Hematopoietic multipotent progenitor cell treated with erythropoietin and hydrocortisone succinate and interleukin-3 and kit ligand, for 15 days (in vitro differentiated cells): ENCODE measurements at regions not wholly inside any gene's neighbourhood (a gene's known extent, or its start where the extent isn't known, plus 50 kb on each side); places are given as distances from the start of the nearest gene placed in this dataset.
"Not testable (repeated sequence)": the region's sequence is repeated elsewhere in the genome, so short reads cannot be mapped to it uniquely, and the experiment has no call there.

ENCODE experiments used
- DNase-seq: peaks from one replicate; pipeline ENCODE4 v3.0.0-alpha.2; 2015; ENCODE audit warnings: low spot score

- no peak for DNase-seq
Observed at GRCh38 chr2:7379799-7380198, 462.6 kb downstream of the RNF144A start.

- no peak for DNase-seq
Observed at GRCh38 chr2:7384773-7385349, 467.6 kb downstream of the RNF144A start.

DNA sequence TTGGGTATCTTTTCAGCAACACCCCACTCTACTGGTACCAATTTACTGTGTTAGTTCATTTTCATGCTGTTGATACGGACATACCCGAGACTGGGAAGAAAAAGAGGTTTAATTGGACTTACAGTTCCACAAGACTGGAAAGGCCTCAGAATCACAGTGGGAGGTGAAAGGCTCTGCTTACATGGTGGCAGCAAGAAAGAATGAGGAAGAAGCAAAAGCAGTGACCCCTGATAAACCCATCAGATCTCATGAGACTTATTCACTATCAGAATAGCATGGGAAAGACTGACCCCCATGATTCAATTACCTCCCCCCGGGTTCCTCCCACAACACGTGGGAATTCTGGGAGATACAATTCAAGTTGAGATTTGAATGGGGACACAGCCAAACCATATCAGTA is 473.1 kb downstream of the RNF144A start:
- not testable (repeated sequence) for DNase-seq

DNA sequence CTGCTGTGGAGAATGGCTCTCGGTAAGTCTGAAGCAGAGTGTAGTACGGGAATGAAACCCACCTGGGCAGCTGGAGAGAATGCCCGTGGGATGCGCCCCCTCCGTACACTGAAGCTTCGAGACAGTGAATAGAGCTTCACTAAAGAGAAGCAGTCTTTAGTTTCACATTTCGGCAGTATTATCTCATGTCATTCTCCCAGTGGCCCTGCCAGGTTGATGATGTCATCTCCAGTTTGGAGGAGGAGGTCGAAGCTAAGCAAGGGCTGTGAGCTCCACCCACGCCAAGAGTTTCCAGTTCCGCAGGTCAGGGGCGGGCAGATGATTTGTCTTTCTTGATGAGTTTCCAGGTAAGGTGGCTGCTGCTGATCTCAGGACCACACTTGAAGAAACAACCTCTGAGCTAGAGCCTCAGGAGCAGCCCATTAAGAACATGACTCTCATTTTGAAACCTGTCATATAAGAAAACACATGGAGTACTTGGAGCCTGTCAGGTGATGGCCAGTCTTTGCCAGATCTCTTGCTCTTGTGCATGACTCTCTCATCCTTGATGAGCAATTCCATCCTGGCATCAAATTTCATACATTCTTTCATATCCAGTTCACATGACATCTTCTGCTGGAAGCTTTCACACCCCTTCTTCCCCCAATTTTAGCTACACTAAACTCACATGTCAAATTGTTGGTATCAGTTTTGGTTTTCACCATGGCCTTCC is 475.0 kb downstream of the RNF144A start:
- DNase-seq = no peak

- DNase-seq = no peak
Observed at GRCh38 chr2:7394195-7394594, 477.0 kb downstream of the RNF144A start.

GRCh38 chr2:7400628-7401027 is 483.4 kb downstream of the RNF144A start:
- DNase-seq = no peak

DNA sequence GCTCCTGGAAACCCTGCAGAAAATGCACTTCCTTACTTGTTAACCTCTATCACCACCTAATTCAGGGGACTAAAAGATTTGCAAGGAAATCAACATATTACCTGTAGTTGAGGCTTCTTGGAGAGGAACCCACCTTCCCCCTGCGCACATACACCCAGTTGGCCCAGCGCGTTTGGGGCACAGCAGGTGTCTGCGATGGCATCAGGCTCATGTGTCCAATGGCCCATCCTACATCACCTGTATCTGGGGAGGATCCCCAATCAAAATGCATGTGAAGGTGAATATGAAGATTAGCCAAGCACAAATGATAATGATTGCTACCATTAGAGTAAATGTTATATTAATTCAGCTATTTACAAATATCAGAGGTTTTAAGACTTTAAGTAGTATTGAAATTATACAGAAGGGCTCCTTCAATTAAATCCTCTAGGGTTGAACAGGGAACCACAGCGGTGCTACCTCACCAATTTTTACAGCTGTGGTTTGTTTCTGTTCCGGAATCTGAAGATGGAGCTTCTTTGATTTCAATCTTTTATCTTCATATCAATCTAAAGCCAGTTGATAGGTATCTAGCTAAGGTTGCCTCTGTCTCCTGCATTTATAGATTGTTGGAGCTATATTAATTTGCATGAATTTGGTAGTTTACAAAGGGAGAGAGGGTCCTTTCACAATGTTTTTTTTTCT is 486.0 kb downstream of the RNF144A start:
- DNase-seq = no peak

GRCh38 chr2:7405861-7406715 is 488.9 kb downstream of the RNF144A start:
- no peak for DNase-seq

DNA sequence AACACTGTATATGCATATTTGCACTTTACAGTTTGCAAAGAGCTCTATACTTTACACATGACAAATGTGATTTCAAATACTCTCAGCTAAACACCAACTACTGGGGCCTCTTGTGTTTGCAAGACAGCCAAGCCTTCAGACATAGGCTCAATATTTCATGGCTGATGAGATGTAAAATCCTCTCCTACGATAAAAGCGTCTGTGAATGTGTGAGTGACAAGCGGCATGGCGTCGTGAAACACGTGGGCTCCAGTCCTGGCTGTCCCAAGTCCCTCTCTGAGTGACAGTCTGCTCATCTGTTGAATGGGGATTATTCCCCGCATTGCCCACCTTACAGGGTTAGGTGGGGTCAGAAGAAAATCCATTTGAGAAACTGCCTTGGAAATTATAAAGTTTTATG is 489.8 kb downstream of the RNF144A start:
- DNase-seq = no peak

DNA sequence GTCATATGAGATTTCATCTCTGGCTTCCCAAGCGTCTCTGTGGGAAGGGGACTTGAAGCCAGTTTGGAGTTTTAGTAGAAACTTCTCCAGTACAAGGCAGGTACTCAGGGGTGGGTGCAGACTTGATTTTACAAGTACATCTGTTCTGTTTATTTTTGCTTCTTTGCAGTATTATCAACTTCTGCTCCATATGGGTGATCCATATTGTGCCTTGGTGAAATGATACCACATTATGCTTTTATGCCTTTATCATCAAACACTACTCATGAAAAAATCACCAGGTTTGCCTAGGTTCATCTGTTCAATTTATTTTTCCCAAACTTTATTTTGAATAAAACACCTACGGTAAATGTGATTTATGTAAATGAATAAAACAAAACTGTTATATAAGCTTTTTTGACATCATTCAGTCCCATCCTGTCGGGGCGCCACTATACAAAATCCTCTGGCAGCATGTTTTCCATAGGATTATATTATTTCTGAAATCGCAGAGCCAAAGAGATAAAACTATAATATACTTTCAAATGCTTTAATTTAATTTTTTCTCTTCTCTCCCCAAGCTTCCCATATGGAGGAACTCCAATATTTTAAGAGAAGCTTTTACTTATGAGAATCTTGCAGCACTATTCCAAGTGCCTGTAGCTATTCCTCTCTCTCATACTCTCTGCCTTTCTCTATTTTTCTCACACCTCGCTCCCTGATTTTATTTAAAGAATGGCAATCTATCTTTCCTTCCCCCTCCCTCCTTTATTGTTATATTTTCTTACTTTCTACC is 490.9 kb downstream of the RNF144A start:
- no peak for DNase-seq

GRCh38 chr2:7411691-7412090 is 494.5 kb downstream of the RNF144A start:
- no peak for DNase-seq

DNA sequence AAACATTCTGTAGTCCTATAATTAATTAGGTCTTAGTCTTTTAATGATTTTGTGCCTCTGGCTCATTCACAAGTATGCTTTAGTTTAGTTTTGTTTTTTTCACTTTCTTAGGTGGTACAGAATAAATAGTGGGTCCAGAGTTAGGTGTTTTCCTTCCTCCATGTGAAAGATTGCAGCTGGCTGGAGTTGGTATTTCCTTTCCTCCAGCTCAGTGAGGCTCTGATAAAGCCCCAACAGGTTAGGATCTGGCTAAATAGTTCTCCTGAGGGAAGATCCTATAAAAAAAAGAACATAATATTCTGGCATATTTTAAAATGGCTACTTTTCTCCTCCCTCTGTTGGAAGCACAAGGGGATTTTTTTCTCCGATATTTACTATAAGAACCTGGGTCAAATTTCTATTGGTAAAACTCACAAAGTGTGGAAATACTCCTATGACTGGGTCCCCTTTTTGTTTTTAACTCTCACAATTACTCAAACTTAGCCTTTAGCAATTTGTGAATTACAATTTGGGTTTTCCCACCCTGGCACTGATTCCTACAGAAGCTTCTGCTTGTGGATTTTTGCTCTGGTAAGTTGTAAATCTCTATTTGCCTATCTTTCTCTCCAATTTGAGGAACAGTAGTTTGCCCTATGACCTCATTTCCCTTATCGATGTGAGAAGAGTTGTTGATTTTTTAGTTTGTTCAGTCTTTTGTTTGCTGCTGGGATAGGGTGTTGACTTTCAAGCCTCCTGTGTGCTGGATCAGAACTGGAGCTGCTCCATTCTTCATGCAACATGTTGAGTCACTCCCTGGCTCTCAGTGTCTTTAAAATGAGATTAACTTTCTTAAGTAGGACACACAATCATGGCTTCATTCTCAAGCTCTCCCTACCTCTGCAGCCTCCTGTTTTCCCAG is 500.9 kb downstream of the RNF144A start:
- no peak for DNase-seq

DNA sequence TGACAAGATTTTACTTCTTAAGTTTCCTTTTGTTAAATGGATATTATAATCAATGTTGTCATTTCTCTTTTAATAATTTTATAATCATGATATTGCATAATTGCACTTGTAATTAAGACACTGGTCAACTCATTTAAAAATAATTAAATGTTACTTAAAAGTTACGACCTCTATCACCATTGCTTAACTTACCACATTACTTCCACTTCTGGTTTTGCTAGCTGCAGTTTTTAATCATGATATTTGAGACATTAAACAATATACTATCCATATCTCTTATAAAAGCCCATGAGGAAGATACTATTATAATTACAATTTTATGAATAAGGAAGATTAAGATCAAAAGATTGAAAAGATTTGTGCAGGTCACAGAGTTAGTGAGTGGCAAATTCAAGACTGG is 502.0 kb downstream of the RNF144A start:
- no peak for DNase-seq

GRCh38 chr2:7419814-7420311 is 502.7 kb downstream of the RNF144A start:
- no peak for DNase-seq

- no peak for DNase-seq
Observed at GRCh38 chr2:7420530-7420929, 503.3 kb downstream of the RNF144A start.

DNA sequence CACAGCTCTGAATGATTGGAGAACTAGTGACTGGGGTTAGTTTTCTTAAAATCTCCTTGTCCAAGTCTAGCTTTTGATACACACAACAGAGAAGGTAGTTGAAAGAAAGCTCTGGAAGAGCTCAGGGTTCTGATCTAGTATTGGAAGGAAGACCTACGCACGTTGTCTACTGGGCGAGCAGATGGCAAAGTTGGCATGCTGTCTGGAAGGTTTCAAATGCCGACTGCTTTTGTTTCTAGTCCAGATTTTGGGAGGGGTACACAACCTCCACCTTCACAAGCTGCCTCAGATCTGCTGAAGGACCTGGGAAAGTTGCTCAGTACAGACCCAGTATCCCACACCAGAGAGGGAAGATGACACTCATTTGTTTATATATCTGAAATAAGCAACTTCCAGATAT is 507.3 kb downstream of the RNF144A start:
- no peak for DNase-seq

GRCh38 chr2:7427293-7428060 is 510.3 kb downstream of the RNF144A start:
- DNase-seq = peak; percentile 34

DNA sequence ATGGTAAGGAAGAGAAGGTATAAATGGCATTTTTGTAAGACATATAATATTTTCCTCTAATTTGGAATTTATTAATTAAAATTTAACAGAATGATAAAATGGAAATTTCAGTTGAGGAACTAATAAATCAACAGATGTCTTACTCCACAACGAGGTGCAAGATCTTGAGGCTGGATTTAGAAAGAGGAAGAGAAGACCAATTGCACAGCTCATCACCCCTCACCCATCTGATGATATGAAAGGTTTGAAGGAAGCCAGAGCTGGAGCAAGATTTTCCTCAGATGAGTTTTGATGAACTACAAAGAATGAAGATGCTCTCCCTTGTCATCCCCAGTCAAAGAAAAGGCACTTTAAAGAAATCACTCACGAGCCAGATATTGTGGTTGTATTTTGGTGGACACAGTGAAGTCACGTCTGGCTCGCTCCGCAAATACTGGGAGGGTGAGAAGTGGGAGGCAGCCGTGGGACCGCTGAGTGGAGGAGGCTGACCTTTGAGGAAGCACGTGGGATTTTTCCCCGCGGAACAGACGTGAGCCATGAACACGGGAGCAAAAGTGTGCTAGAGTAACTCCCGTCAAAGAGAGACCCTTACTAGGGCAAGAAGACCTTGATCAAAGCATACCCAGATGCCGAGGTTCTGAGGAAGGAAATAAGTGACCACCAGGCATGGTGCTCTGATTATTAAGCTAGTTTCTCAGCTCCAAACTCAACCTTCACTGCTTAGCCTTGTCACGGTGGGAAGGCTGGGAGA is 511.4 kb downstream of the RNF144A start:
- DNase-seq = no peak

GRCh38 chr2:7429733-7430132 is 512.5 kb downstream of the RNF144A start:
- DNase-seq = no peak
